B cell (primary cell): ENCODE measurements at regions not wholly inside any gene's neighbourhood (a gene's known extent, or its start where the extent isn't known, plus 50 kb on each side); places are given as distances from the start of the nearest gene placed in this dataset.

ENCODE experiments used
- CTCF ChIP-seq: fragments of 200-600 bp; IDR thresholded peaks from one replicate; pipeline ENCODE4 v1.8.0; 2022; ENCODE audit warnings: antibody characterized with exemption, mild to moderate bottlenecking
- EZH2 ChIP-seq: IDR thresholded peaks from 2 replicates; pipeline ENCODE4 v1.6.1; 2012; ENCODE audit warnings: borderline replicate concordance, low read depth, mild to moderate bottlenecking, moderate library complexity, low read length; ENCODE audit not compliant: insufficient read depth, poor library complexity, severe bottlenecking

- no peak for TF ChIP-seq CTCF
- TF ChIP-seq EZH2, result no peak
These were observed 372.9 kb upstream of the RUNX1 start for GRCh38 chr21:35422011-35422410.
